Lower lobe of right lung (tissue), 2 donors: ENCODE measurements at regions not wholly inside any gene's neighbourhood (a gene's known extent, or its start where the extent isn't known, plus 50 kb on each side); places are given as distances from the start of the nearest gene placed in this dataset.

Experiments used
- ATAC-seq, 2 donors: fragments of 200-7000 bp; cut with Tn5 transposase; one replicate each; pipeline ENCODE4 v1.9.1; 2020 to 2022; ENCODE audit warnings: mild to moderate bottlenecking in 2 of 2, moderate library complexity in 2 of 2
- DNase-seq: peaks from one replicate; pipeline ENCODE4 v3.0.0-alpha.2; 2020
- H3K27ac ChIP-seq: fragments of 200-600 bp; one replicate; pipeline ENCODE4 v1.8.0; 2022
- H3K27me3 ChIP-seq: fragments of 200-600 bp; one replicate; pipeline ENCODE4 v1.8.0; 2022; ENCODE audit warnings: low read depth
- H3K36me3 ChIP-seq: fragments of 200-600 bp; one replicate; pipeline ENCODE4 v1.8.0; 2022; ENCODE audit warnings: mild to moderate bottlenecking
- H3K4me1 ChIP-seq: fragments of 200-600 bp; one replicate; pipeline ENCODE4 v1.8.0; 2022
- H3K4me3 ChIP-seq: fragments of 200-600 bp; one replicate; pipeline ENCODE4 v1.8.0; 2022; ENCODE audit warnings: mild to moderate bottlenecking
- H3K9me3 ChIP-seq: fragments of 200-600 bp; one replicate; pipeline ENCODE4 v1.8.0; 2022
- intact Hi-C: fragments of 100-400 bp; cut with DNase I; formaldehyde crosslinking; loops from one replicate; pipeline ENCODE4 v1.11.0; 2022
- TF ChIP-seq, protein P1 (sequence below): fragments of 200-600 bp; IDR thresholded peaks from one replicate; pipeline ENCODE4 v1.8.0; 2022; ENCODE audit warnings: antibody characterized with exemption, mild to moderate bottlenecking
- donor health status: DM: no; HTN: yes; CAD: no; lungs with severe emphysema.

DNA sequence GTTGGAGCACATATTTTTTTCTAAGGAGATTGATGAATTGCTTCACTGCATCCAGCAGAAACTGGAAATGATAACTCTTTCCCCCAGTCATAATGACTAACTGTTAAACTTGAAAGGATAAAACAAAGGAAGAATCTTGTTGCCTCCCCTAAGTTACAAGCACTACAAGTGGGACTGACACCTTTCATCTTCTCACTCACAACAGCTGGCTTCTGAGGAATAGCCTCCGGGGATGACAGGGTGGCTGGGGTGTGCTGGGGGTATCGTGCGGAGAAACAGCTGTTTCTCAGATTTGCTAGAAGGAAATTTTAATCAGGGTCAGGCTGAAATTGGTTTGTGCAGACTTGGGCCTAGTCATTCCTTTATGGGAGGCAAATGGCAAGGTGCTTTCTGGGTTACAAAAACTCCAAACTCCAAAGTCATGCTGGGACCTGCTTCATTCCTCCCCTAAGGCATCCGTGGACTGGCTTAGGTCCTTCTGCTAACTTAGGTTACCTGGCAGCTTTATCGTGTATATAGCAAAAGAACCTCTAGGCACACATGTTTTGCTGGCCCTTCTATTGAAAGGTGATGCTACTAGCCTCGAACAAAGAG lies 557.2 kb downstream of the TOX3 start:
- no peaks in the 10 kb centered on the region for H3K4me1 ChIP-seq
- no peaks in the 10 kb centered on the region for H3K27me3 ChIP-seq
- no peaks in the 10 kb centered on the region for H3K9me3 ChIP-seq
- no peak overlapping the region for H3K27ac ChIP-seq
- intact Hi-C loops, result no loop called here
- no peak overlapping the region for H3K4me3 ChIP-seq
- DNase-seq (no peak), ATAC-seq (no peak)
- TF ChIP-seq, protein P1, sequence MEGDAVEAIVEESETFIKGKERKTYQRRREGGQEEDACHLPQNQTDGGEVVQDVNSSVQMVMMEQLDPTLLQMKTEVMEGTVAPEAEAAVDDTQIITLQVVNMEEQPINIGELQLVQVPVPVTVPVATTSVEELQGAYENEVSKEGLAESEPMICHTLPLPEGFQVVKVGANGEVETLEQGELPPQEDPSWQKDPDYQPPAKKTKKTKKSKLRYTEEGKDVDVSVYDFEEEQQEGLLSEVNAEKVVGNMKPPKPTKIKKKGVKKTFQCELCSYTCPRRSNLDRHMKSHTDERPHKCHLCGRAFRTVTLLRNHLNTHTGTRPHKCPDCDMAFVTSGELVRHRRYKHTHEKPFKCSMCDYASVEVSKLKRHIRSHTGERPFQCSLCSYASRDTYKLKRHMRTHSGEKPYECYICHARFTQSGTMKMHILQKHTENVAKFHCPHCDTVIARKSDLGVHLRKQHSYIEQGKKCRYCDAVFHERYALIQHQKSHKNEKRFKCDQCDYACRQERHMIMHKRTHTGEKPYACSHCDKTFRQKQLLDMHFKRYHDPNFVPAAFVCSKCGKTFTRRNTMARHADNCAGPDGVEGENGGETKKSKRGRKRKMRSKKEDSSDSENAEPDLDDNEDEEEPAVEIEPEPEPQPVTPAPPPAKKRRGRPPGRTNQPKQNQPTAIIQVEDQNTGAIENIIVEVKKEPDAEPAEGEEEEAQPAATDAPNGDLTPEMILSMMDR, result no peak
- no peaks in the 10 kb centered on the region for H3K36me3 ChIP-seq

DNA sequence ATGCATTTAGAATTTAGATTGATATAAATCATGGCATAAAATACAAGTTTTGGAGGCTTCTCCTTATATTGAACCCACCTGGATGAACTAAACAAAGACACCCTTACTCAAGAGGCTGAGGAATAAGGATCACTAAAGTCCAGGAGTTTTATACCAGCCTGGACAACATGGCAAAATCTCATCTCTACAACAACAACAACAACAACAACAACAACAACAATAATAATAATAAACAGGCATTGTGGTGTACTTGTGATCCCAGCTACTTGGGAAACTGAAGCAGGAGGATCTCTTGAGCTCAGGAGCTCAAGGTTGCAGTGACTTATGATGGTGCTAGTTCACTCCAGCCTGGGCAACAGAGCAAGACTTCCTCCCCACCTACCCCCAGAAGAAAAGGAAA lies 558.0 kb downstream of the TOX3 start:
- intact Hi-C loops, result no loop called here
- H3K4me1 ChIP-seq, result no peaks in the 10 kb centered on the region
- TF ChIP-seq, protein P1, result no peak
- DNase-seq (no peak), ATAC-seq (no peak)
- no peaks in the 10 kb centered on the region for H3K36me3 ChIP-seq
- H3K9me3 ChIP-seq, result no peaks in the 10 kb centered on the region
- H3K27ac ChIP-seq, result no peak overlapping the region
- no peak overlapping the region for H3K4me3 ChIP-seq
- H3K27me3 ChIP-seq, result no peaks in the 10 kb centered on the region

DNA sequence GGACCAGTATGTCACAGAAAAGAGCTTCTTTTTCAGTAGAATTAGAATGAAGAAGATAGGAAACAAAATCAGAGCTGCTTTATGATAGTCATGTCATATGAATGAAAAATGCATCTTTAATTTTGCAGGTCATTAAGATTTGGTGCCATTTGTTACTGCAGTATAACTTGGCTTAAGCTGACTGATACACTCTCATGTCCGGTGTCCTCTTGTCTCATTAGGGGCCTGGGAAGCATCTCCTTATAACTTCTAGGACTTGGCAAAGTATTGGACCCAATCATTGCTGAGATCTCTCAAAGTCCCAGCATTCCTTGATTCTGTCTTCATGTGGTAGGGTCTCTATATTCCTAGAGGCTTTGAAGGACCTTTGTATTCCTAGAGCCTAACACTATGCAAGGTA lies 559.4 kb downstream of the TOX3 start:
- H3K27me3 ChIP-seq, result no peaks in the 10 kb centered on the region
- no peak overlapping the region for H3K4me3 ChIP-seq
- TF ChIP-seq, protein P1, result no peak
- no peak overlapping the region for H3K27ac ChIP-seq
- ATAC-seq (no peak), DNase-seq (no peak)
- intact Hi-C loops, result no loop called here
- no peaks in the 10 kb centered on the region for H3K4me1 ChIP-seq
- no peaks in the 10 kb centered on the region for H3K36me3 ChIP-seq
- no peaks in the 10 kb centered on the region for H3K9me3 ChIP-seq

DNA sequence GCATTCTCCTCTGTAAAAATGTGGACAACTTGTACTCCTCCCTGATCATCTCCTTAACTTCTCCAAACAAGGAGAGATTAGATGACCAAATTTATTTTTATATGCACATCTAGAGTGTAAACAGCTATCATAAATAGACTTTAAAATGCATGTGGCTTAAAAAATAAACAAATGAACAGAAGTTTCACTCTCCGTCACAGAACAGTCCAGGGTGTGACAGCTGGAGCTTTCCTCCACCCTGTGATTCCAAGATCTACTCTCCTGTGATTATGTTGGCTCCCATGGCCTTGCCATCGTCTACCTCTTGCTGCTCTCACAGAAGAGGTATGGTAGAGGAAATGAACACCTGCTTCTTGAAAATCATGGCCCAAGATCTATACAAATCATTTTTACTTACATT lies 560.2 kb downstream of the TOX3 start:
- no peak for DNase-seq
- ATAC-seq, result no peak
- no peak overlapping the region for H3K4me3 ChIP-seq

DNA sequence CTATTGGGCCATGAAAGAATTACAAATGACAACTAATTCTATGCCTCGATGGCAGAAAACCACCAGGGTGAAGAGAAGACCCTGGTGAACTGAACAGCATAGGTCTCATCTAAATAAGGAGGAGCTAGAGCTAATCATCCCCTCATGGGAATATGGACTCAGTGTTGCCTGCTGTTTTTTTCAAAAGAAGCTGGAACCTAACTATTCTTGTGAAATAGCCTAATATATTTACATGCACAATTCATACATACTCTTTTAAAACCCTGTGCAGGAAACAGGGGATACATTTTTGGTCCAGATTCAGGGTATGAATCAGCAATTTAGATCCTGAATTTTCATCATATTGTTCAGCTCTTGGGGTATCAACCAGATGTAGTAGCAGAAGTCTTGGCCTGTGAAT lies 560.6 kb downstream of the TOX3 start:
- H3K36me3 ChIP-seq, result no peaks in the 10 kb centered on the region
- TF ChIP-seq, protein P1, result no peak
- no peak overlapping the region for H3K4me3 ChIP-seq
- DNase-seq, result no peak
- no peaks in the 10 kb centered on the region for H3K27me3 ChIP-seq
- intact Hi-C loops, result no loop called here
- no peaks in the 10 kb centered on the region for H3K9me3 ChIP-seq
- H3K27ac ChIP-seq, result no peak overlapping the region
- no peak for ATAC-seq
- H3K4me1 ChIP-seq, result no peaks in the 10 kb centered on the region

More for the DNA sequence above, 560.2 kb downstream of the TOX3 start:
- Histone ChIP-seq H3K36me3 (no peaks in the 10 kb centered on the region), H3K4me1 (no peaks in the 10 kb centered on the region), H3K9me3 (no peaks in the 10 kb centered on the region), H3K27ac (no peak overlapping the region), H3K27me3 (no peaks in the 10 kb centered on the region)
- TF ChIP-seq, protein P1, result no peak
- intact Hi-C loops, result no loop called here

GRCh38 chr16:51985126-51985525 lies 561.8 kb downstream of the TOX3 start:
- ATAC-seq, result no peak
- TF ChIP-seq, protein P1, result no peak

More at GRCh38 chr16:51985126-51985525, 561.8 kb downstream of the TOX3 start:
- no peaks in the 10 kb centered on the region for H3K36me3 ChIP-seq
- no peaks in the 10 kb centered on the region for H3K4me1 ChIP-seq
- intact Hi-C loops, result no loop called here
- no peak for DNase-seq
- no peaks in the 10 kb centered on the region for H3K27me3 ChIP-seq
- H3K9me3 ChIP-seq, result no peaks in the 10 kb centered on the region
- no peak overlapping the region for H3K27ac ChIP-seq
- no peak overlapping the region for H3K4me3 ChIP-seq
